HepG2 (cell line): ENCODE measurements at regions not wholly inside any gene's neighbourhood (a gene's known extent, or its start where the extent isn't known, plus 50 kb on each side); places are given as distances from the start of the nearest gene placed in this dataset.

Experiments used
- ATAC-seq: fragments of 200-7000 bp; cut with Tn5 transposase; 3 replicates; pipeline ENCODE4 v1.9.1; 2020; ENCODE audit warnings: mild to moderate bottlenecking, moderate library complexity
- BruUV-seq: library from RNA; stranded (reverse); fragments of 400-500 nt; replicated peaks from 2 replicates; lab custom pipeline; 2021; lab: Mats Ljungman, UMichigan
- CTCF ChIA-PET: fragments of 300-600 bp; formaldehyde crosslinking; extraction: SDS; loops from one replicate; lab custom pipeline; 2021; ENCODE audit warnings: low total read pairs, inconsistent platforms, low intra/inter-chr PET ratio; lab: Yijun Ruan, JAX
- POLR2A ChIA-PET: fragments of 350-600 bp; sonication (Branson Sonifier 250); formaldehyde crosslinking; loops from one replicate; lab custom pipeline; 2020; ENCODE audit warnings: antibody characterized with exemption, inconsistent platforms; lab: Yijun Ruan, JAX
- DNase-seq: peaks from one replicate; pipeline ENCODE4 v3.0.0-alpha.2; 2015; ENCODE audit warnings: low spot score
- FAIRE-seq: peaks from 3 replicates; lab custom pipeline; 2011; peaks lifted over from hg19 to GRCh38; lab: Jason Lieb, UNC
- H2AFZ ChIP-seq: one replicate; pipeline ENCODE4 v1.6.1; 2011; ENCODE audit warnings: low read length, inconsistent platforms
- H3K27ac ChIP-seq: fragments of 300-600 bp; 3 replicates; pipeline ENCODE4 v1.8.0; 2011; ENCODE audit warnings: mixed run types, mild to moderate bottlenecking, mixed read lengths, low read length, inconsistent platforms; ENCODE audit not compliant: insufficient read depth; ENCODE audit errors: extremely low read length
- H3K27me3 ChIP-seq, 2 experiments: fragments of 200-600 bp in 1 of 2; 2 replicates in 1 of 2; 3 replicates in 1 of 2; pipeline versions ENCODE4 v1.6.0 to v1.8.0; 2011; ENCODE audit warnings: low read length in 2 of 2, mild to moderate bottlenecking in 2 of 2, moderate library complexity in 2 of 2, inconsistent platforms in 1 of 2; ENCODE audit not compliant: insufficient read depth in 2 of 2, control insufficient read depth in 1 of 2
- H3K36me3 ChIP-seq, 2 experiments: fragments of 200-600 bp in 1 of 2; replicated peaks in 1 of 2; 2 replicates in 1 of 2; 3 replicates in 1 of 2; pipeline versions ENCODE4 v1.5.1 to v1.8.0; 2011; ENCODE audit warnings: low read length in 2 of 2, inconsistent platforms in 1 of 2; ENCODE audit not compliant: insufficient read depth in 2 of 2, control insufficient read depth in 1 of 2
- H3K4me1 ChIP-seq: 2 replicates; pipeline ENCODE4 v1.5.1; 2012; ENCODE audit warnings: low read length, inconsistent platforms; ENCODE audit not compliant: insufficient read depth
- H3K4me2 ChIP-seq: 2 replicates; pipeline ENCODE4 v1.6.0; 2011; ENCODE audit warnings: low read depth, low read length, inconsistent platforms
- H3K4me3 ChIP-seq, 3 experiments: fragments of 200-600 bp in 1 of 3; sonication (generic), shearing (Covaris generic) in 1 of 3; replicated peaks in 1 of 3; 2 replicates each; pipeline ENCODE4 v1.5.1; 2011 to 2016; ENCODE audit warnings: low read length in 3 of 3, inconsistent platforms in 2 of 3, low read depth in 2 of 3, mild to moderate bottlenecking in 2 of 3, control low read depth in 1 of 3, mixed read lengths in 1 of 3; ENCODE audit not compliant: insufficient read depth in 1 of 3
- H3K79me2 ChIP-seq: one replicate; pipeline ENCODE4 v1.6.1; 2011; ENCODE audit warnings: low read length, inconsistent platforms; ENCODE audit not compliant: insufficient read depth
- H3K9ac ChIP-seq: 2 replicates; pipeline ENCODE4 v1.6.0; 2011; ENCODE audit warnings: mild to moderate bottlenecking, low read depth, low read length, inconsistent platforms; ENCODE audit not compliant: insufficient read depth
- H3K9me3 ChIP-seq: 2 replicates; pipeline ENCODE4 v1.5.1; 2012; ENCODE audit warnings: mild to moderate bottlenecking, low read length
- H4K20me1 ChIP-seq: 2 replicates; pipeline ENCODE4 v1.6.0; 2011; ENCODE audit warnings: inconsistent platforms, mild to moderate bottlenecking, low read length, moderate library complexity; ENCODE audit not compliant: insufficient read depth
- CEBPG ChIP-seq: IDR thresholded peaks from 2 replicates; pipeline ENCODE4 v1.6.1; 2016
- MTF2 ChIP-seq: sonication (generic); formaldehyde crosslinking; IDR thresholded peaks from 2 replicates; pipeline ENCODE4 v1.5.0; 2020; ENCODE audit warnings: missing genetic modification reagents, borderline replicate concordance
- NCOA1 ChIP-seq: sonication (generic); formaldehyde crosslinking; IDR thresholded peaks from 2 replicates; pipeline ENCODE4 v1.9.0; 2021; ENCODE audit warnings: missing genetic modification reagents
- SNAI1 ChIP-seq: sonication (generic); formaldehyde crosslinking; IDR thresholded peaks from 2 replicates; pipeline ENCODE4 v1.5.0; 2020; ENCODE audit warnings: mild to moderate bottlenecking, missing genetic modification reagents, borderline replicate concordance
- SOX6 ChIP-seq, 2 experiments: fragments of 450-650 bp in 1 of 2; sonication (generic) in 1 of 2; formaldehyde crosslinking in 1 of 2; IDR thresholded peaks; 2 replicates each; pipeline versions ENCODE4 v1.4.0 to v1.6.1; 2017 to 2020; ENCODE audit warnings: antibody characterized with exemption in 1 of 2, mild to moderate bottlenecking in 1 of 2, missing genetic modification reagents in 1 of 2
- TEAD3 ChIP-seq: optimal IDR thresholded peaks from 2 replicates; pipeline ENCODE3; 2016; ENCODE audit warnings: borderline replicate concordance
- ZFP36 ChIP-seq: fragments of 150-350 bp; IDR thresholded peaks from 2 replicates; pipeline ENCODE4 v1.6.1; 2018; ENCODE audit warnings: borderline replicate concordance, low read length, low read depth; ENCODE audit not compliant: partially characterized antibody
- ZNF253 ChIP-seq: sonication (generic); formaldehyde crosslinking; IDR thresholded peaks from 2 replicates; pipeline ENCODE4 v1.8.0; 2022; ENCODE audit warnings: mild to moderate bottlenecking, missing genetic modification reagents, borderline replicate concordance
- ZNF589 ChIP-seq: sonication (generic); formaldehyde crosslinking; conservative IDR thresholded peaks from 2 replicates; pipeline ENCODE4 v1.8.0; 2022; ENCODE audit warnings: mild to moderate bottlenecking, moderate library complexity, missing genetic modification reagents
- ZNF766 ChIP-seq: sonication (generic); formaldehyde crosslinking; IDR thresholded peaks from 2 replicates; pipeline ENCODE4 v1.5.0; 2020; ENCODE audit warnings: missing genetic modification reagents, borderline replicate concordance
- ZNF788 ChIP-seq: sonication (generic); formaldehyde crosslinking; IDR thresholded peaks from 2 replicates; pipeline ENCODE4 v1.5.0; 2020; ENCODE audit warnings: mild to moderate bottlenecking, missing genetic modification reagents, borderline replicate concordance
- WGBS: methylation state at CpG from one replicate; pipeline ENCODE4 v1.1.6; 2017; ENCODE audit warnings: low lambda C conversion rate; 5-methylcytosine and 5-hydroxymethylcytosine counted together
- in situ Hi-C: cut with HindIII; loops from 2 replicates; pipeline ENCODE4 v1.10.0; 2017; ENCODE audit warnings: low pct_unique_long_range_greater_than_20kb; ENCODE audit not compliant: extremely low pct_ligation_motif_present
- intact Hi-C: fragments of 100-400 bp; cut with micrococcal nuclease; formaldehyde crosslinking; loops from one replicate; pipeline ENCODE4 v1.10.0; 2022; ENCODE audit not compliant: unreplicated experiment
- TF ChIP-seq, protein P1 (sequence below): sonication (generic); formaldehyde crosslinking; conservative IDR thresholded peaks from 2 replicates; pipeline ENCODE4 v1.8.0; 2022; ENCODE audit warnings: mild to moderate bottlenecking, moderate library complexity, missing genetic modification reagents
- TF ChIP-seq, protein P2 (sequence below): sonication (generic); formaldehyde crosslinking; IDR thresholded peaks from 2 replicates; pipeline ENCODE4 v1.8.1; 2023; ENCODE audit warnings: missing genetic modification reagents, mild to moderate bottlenecking, borderline replicate concordance
- TF ChIP-seq, protein P3 (sequence below): sonication (generic); formaldehyde crosslinking; IDR thresholded peaks from 2 replicates; pipeline ENCODE4 v1.5.0; 2020; ENCODE audit warnings: mild to moderate bottlenecking, missing genetic modification reagents

DNA sequence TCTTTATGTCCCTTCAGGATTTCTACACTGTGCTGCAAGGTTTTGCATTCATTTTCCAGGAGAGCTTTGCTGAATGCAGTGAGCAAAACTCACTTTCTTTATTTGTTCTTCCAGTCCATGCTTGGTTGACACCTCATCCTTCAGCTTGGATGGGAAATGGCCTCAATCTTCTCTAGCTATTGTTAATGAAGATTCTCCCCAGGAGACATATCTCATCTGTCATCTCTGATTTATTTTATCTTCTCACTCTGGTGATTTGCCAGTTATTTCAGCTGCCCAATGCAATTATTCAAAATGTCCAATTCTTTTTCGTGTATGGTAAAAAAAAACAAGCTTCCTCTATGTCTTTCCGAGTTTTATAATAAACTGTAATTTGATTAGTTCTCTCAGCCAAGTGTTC lies 77.9 kb upstream of the PAK5 start:
- Histone ChIP-seq H3K79me2 (no peaks in the 10 kb centered on the region), H3K27ac (no peak overlapping the region), H3K36me3 (no peaks in the 10 kb centered on the region), H3K4me1 (no peaks in the 10 kb centered on the region), H4K20me1 (no peaks in the 10 kb centered on the region), H3K9me3 (no peaks in the 10 kb centered on the region), H3K4me2 (no peak overlapping the region), H2AFZ (no peak overlapping the region), H3K4me3 (no peak overlapping the region), H3K27me3 (peaks cover 0 to 4% of the 10 kb centered on the region in 2 experiments; a peak in 1 of 5 replicates), H3K9ac (no peak overlapping the region)
- POLR2A ChIA-PET: no interaction called here
- FAIRE-seq (no peak), ATAC-seq (no peak), DNase-seq (no peak)
- CTCF ChIA-PET: no interaction called here
- no TSS peak for BruUV-seq
- TF ChIP-seq, protein P1, sequence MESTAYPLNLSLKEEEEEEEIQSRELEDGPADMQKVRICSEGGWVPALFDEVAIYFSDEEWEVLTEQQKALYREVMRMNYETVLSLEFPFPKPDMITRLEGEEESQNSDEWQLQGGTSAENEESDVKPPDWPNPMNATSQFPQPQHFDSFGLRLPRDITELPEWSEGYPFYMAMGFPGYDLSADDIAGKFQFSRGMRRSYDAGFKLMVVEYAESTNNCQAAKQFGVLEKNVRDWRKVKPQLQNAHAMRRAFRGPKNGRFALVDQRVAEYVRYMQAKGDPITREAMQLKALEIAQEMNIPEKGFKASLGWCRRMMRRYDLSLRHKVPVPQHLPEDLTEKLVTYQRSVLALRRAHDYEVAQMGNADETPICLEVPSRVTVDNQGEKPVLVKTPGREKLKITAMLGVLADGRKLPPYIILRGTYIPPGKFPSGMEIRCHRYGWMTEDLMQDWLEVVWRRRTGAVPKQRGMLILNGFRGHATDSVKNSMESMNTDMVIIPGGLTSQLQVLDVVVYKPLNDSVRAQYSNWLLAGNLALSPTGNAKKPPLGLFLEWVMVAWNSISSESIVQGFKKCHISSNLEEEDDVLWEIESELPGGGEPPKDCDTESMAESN (CRISPR knock-in tag): no peak
- no peak for TF ChIP-seq SOX6 (IDR thresholded peaks at IDR 0.05)
- no peak for TF ChIP-seq SOX6 (CRISPR knock-in tag; IDR thresholded peaks at IDR 0.05)
- TF ChIP-seq ZNF589 (CRISPR knock-in tag): no peak
- no peak for TF ChIP-seq SNAI1
- in situ Hi-C loops: loop anchor here (10.0 kb wide), 1 partner anchor 502 kb away; no protein-coding TSS in a partner anchor
- WGBS: 0% methylated on average over 2 of the region's 2 CpGs
- intact Hi-C loops: no loop called here

DNA sequence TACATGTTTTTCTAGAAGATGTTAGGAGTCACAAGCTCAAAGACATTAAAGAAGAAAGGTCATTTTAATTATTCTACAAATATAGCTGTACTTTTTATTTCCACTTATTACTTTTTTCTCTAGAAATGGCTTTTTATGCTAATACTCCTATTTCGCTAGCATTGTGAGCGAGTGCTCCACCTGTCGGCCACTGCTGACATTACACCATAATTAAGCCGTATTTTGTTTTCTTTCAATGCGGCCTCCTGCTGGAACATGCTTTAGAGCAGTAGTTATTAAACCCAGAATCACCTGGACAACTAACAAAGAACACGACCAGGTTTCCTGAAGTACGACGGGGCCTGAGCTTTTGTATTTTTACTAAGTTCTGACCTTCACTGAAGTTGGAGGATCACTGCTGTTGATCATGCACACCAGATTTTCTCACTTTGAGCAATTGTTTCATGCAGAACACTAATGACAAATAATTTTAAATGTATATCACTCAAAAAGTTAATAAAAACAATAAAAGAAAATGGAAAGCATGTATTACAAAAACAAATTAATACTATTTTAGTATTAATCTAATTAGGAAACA lies 74.1 kb upstream of the PAK5 start:
- in situ Hi-C loops: loop anchor here (5.0 to 10.0 kb wide), 2 partner anchors 296 to 498 kb away; no protein-coding TSS in a partner anchor
- intact Hi-C loops: loop anchor here (1.0 kb wide), 2 partner anchors 296 to 505 kb away; no protein-coding TSS in a partner anchor
- Histone ChIP-seq H3K36me3 (no peaks in the 10 kb centered on the region), H3K9me3 (no peaks in the 10 kb centered on the region), H2AFZ (no peak overlapping the region), H3K4me2 (no peak overlapping the region), H3K4me3 (no peak overlapping the region), H4K20me1 (no peaks in the 10 kb centered on the region), H3K9ac (no peak overlapping the region), H3K4me1 (no peaks in the 10 kb centered on the region), H3K27ac (no peak overlapping the region), H3K79me2 (no peaks in the 10 kb centered on the region), H3K27me3 (no peaks in the 10 kb centered on the region)
- DNase-seq: peak; percentile 59
- ATAC-seq: peak; percentile 77
- WGBS: under 1% methylated on average over 8 of the region's 8 CpGs
- no TSS peak for BruUV-seq
- ChIA-PET POLR2A (no interaction called here), CTCF (interaction anchor here (1.4 to 2.9 kb wide), 5 partner anchors 10 to 505 kb away, joined by 3 to 48 read pairs (median 4); no protein-coding TSS in a partner anchor)
- FAIRE-seq: peak; percentile 81
- 0 out of 2 replicates have a peak, but pooled peaks have one; percentile 6 for TF ChIP-seq CEBPG
- no peak for TF ChIP-seq ZNF766 (CRISPR knock-in tag)
- no peak for TF ChIP-seq NCOA1 (CRISPR knock-in tag)
- peak; percentile 12 for TF ChIP-seq TEAD3
- TF ChIP-seq ZNF253: no peak
- no peak for TF ChIP-seq ZNF788
- TF ChIP-seq MTF2 (CRISPR knock-in tag): no peak
- TF ChIP-seq, protein P2, sequence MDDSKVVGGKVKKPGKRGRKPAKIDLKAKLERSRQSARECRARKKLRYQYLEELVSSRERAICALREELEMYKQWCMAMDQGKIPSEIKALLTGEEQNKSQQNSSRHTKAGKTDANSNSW (CRISPR knock-in tag): no peak
- TF ChIP-seq, protein P3, sequence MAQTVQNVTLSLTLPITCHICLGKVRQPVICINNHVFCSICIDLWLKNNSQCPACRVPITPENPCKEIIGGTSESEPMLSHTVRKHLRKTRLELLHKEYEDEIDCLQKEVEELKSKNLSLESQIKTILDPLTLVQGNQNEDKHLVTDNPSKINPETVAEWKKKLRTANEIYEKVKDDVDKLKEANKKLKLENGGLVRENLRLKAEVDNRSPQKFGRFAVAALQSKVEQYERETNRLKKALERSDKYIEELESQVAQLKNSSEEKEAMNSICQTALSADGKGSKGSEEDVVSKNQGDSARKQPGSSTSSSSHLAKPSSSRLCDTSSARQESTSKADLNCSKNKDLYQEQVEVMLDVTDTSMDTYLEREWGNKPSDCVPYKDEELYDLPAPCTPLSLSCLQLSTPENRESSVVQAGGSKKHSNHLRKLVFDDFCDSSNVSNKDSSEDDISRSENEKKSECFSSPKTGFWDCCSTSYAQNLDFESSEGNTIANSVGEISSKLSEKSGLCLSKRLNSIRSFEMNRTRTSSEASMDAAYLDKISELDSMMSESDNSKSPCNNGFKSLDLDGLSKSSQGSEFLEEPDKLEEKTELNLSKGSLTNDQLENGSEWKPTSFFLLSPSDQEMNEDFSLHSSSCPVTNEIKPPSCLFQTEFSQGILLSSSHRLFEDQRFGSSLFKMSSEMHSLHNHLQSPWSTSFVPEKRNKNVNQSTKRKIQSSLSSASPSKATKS (CRISPR knock-in tag): no peak
- no peak for TF ChIP-seq ZFP36
